Medulla oblongata (tissue), 1 donor: ENCODE measurements at regions not wholly inside any gene's neighbourhood (a gene's known extent, or its start where the extent isn't known, plus 50 kb on each side); places are given as distances from the start of the nearest gene placed in this dataset.

Experiments used
- DNase-seq: peaks from one replicate; pipeline ENCODE4 v3.0.0-alpha.2; 2015; ENCODE audit errors: extremely low spot score

DNA sequence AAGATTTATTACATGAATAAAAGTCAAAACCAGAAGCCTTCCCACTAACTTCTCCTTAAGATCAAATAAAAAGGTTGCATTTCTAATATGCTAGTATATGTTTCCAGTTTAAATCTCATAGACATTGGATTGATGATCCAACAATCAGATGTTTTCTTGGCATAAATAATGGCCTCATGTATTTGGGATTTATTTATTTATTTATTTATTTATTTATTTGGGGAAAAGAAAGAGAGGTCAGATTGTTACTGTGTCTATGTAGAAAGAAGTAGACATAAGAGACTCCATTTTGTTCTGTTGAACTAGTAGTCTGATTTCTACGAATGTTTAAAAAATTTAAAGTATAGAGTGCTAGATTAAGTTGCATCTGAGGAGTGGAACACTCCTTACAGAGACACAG is 422.4 kb downstream of the ADGRL2 start:
- no peak for DNase-seq

DNA sequence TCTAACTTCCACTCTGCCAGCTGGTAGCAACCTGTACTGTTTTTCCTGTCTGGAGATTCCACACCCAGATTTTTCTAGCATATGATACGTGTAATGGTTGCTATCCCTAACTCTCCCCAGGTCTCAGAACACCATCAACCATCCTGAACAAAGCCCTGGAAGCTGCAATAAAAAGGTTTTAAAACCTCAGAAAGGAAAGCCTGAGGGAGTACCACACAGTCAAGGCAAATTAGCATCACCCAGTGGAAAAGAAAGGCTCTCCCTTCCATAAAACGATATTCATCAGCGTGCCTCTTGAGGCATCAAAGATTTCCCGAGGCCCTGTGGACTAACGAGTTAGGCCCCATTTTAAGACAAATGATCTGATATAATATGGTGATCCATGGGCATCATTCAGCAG is 421.0 kb downstream of the ADGRL2 start:
- DNase-seq: no peak

DNA sequence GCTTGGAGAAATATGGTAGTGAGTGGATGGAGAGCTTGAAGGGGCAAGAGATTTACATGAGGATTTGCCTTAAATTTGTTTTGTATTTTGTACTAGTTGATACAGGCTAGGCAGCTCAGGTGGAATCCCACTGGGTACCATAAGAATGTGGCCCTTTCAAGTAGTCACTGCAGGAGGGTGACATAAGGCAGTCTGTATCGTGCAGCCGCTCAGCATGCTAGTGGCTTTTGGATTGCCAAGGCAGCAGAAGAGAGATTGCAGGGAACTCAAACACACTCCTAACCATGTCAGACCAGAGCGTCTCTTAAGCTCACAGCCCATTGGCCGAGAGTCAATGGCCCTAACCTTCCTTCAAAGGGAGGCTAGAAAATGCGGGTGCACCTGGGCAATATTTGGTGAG is 420.0 kb downstream of the ADGRL2 start:
- DNase-seq: no peak

DNA sequence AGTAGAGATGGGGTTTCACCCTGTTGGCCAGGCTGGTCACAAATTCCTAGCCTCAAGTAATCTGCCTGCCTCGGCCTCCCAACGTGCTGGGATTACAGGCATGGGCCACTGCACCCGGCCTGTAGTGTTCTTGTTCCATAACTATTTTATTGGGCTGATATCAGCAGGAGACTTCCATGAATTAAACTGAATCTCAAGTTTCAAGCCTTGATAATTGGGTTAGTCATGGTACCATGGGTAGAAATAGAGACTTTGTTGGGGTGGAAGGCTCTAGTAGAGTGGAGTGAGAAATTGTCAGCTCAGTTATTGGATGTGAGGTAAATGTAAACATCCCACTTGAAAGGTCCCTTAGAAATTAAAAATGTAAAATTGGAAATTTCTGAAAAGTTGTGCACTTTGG is 419.1 kb downstream of the ADGRL2 start:
- DNase-seq: no peak

DNA sequence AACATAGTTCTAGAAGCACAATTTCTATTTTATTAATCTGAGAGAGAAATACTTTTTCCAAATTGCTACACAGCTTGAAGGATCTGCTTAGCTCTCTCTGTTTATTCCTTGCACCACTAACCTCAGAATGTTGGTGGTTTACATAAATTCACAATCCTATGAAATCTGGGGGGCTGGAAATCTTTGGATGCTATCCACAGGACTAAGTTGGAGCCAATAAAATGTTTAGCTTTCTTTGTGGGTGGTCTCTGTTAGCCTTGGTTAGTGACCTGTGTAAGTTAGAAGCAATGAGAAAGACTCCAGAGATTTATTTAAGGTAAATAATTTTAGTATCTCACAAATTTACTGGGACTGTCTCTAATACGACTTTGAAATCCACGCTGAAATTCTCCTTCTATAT is 418.1 kb downstream of the ADGRL2 start:
- DNase-seq: no peak

DNA sequence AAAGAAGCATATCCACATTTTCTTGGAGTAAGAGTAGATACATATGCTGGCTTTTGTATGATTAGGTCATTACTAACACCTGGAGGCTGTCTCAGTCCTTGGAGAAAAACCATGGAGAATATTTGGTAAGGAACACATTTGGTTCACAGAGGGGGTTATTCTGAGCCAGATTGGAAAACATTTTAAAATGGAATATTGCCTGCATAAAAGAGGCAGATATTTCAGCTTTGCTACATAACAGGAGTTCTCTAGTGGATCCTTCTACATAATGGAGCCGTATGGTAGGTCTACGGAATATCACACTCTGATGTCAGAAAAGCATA is 415.1 kb downstream of the ADGRL2 start:
- DNase-seq: no peak

DNA sequence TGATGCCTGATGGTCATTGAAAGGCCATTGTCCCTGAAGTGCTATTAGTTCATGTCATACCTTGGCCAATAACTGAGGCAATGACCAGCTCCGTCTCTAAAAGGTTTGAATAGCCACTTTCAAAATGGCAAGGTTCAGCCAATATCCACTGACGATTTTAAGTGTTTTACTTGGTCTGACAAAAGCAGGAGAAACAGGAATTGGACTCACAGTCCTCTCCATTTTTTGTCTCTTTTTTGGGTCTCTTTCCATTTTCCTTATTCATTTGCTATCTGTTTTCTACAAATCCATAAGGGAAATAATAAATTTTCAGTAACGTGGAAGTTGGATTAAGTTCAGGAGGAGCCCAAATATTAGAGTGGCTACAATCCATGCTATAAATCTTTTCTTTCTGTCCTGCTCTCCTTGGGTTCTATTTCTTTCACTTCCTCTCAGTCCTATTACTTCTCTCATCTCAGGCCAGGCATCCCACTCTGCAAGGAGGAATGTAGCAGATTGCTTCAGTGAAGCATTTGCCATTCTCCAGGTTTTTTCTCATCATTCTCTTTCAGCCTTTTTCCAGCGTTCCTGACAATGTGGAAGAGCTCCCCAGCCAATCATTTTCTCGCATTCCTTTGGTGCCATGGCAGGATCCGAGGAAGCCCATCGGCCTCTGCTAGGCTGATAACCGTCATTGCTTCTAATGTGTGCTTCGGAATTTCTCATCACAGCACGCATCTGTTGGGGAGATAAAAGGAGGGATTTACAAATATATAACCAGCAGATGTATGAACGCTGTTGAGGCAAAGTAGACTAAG is 414.5 kb downstream of the ADGRL2 start:
- no peak for DNase-seq

DNA sequence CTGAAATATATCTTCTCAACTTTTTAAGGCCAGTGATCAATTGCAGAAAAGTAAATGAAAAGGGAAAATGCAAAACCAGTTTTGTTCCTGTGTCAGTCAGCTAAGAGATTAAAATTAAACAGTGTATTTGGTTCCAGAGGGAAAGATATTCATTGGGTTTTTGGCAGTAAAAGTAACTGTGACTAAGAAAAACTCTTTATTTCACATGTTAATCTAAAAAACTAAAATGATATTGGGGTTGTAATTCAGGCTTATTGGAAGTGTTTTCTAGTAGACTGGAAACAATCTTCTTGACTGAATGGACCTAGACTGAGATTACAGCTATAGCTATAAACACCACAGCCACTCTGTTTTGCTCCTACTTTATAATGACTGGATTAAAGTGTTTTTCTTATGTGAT is 413.9 kb downstream of the ADGRL2 start:
- DNase-seq: no peak

DNA sequence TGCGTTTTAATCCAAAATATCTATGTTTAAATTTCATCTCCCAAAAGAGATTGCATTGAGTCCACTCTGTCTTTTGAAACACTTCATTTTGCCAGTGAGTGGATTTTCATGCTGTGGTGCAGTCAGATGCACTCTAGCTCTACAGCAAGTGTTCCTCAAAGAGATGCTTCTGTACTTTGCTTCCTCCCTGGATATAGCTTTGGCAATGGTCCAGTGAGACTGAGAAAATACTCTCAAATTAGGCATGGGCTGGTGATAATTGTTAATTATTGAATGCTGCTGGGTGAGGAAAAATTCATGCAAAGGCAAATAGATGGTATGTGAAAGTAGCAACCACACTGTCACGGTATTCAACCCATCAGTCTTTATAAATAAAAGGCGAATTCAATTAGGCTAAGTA is 396.9 kb downstream of the ADGRL2 start:
- DNase-seq: no peak

DNA sequence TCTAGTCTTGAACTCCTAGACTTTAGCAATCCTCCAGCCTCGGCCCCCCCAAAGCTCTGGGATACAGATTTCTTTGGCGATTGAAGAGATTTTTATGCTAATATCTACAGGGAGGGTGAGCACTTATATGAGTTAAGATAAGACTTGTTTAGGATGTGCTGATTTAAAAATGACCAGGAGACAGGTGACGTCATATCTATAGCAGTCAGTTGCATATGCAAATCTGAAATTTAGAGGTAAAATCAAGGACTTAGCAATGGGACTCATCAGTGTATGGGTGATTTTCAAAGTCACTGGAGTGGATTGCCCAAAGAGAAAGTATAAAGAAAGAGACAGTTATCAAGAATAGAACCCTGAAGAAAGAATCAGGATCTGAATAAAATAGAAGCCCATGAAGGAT is 394.5 kb downstream of the ADGRL2 start:
- DNase-seq: no peak

DNA sequence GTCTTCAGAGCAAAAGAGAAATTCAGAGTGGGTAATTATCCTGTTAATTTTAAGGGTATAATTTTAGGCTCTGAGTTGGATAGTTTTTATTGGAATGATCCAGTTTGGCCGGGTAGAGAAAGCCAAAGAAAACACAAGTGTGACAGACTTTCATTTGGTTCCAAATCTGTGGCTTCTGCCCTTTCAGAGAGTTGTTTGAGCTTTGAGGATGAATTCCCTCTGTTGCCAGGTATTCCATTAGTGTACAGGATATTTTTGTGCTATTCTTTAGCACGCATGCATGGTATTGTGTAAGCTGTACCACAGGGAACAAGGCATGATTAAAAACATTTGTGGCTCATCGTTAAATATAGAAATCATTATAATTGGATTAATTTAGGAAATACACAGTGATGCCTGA is 384.4 kb downstream of the ADGRL2 start:
- DNase-seq: no peak

DNA sequence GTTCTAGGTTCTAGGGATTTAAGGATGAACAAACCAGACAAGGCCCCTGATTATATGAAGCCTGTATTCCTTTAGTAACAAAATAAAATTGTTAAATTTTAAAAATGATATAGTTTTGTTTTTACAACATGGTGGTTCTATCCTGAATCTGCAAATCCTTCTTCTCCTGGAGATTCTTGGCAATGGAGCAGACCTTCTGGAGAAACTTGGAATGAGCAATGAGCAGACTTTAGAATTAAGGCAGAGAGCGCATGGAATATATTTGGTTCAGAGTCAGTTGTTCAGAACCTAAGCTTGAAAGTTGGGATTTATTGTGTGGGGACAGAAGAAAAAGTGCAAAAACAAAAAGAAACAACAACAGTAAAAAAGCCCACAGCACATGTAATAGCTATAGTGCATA is 381.1 kb downstream of the ADGRL2 start:
- DNase-seq: no peak

DNA sequence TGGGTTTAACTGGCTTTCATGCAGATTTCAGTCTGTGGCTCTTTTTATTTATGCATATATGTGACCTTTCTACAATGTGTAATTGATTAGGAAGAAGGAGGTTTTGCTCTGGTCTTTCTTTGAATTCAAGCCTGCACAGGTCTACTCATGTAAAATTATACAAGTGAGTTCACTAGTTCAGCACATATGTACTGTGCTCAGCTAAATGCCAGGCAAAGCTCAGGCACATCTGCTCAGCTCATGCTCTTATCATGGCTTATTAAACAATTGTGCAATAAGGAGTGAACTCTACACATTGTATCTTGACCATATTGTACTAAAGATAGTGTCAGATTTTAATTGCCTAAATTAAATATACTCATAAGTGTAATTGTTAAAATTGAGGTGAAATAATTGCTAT is 378.4 kb downstream of the ADGRL2 start:
- no peak for DNase-seq

DNA sequence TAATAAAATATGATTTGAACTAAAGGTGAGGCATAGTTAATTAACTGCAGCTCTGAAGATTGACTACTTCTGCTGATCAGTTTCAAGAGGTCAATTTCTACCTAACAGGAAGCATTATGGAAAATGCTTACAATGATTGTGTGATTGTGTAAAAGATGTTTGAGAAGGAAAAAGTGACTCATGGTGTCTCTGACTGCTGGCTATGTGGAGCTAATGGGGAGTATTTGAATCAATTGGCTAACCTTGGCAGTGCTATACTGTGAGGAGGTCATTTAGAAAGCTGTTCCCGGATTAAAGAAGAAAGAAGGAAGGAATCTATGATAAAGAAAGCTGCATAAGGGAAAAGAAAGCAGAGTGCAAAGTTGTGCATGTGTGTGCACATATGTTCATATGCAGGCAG is 376.5 kb downstream of the ADGRL2 start:
- DNase-seq: no peak

DNA sequence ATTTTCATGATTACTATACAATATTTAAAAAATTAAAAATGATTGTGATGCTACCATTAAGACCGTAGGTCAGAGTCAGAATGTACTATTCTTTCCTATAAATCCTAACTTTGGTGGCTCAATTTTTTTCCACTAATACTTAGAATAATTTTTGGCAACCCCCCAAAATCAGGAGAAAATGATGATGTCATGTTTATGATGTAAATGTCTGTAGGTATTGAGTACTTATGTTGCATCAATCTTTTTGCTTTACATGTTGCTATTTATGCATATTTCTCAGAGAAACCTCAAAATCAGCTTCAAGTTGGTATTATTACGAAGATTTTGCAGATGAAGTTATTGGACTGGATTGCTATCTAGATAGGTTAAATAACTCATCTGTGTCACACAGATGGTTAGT is 371.2 kb downstream of the ADGRL2 start:
- DNase-seq: no peak

DNA sequence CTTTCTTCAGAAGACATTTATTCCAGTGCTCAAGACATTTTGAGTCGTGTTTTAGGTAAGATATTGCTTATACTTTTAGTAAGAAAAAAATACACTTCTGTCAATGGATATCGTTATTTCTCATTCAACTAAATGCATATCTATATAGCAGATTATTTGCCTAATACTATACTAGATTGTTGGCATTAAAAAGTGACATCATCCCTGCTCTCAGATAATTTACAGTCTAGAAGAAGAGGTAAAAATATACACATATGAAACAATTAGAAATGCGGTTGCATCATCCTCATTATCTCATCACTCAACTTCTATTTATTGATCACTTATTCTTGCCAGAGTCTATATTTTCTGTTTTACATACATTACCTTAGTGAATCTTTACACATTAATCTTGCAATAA is 367.7 kb downstream of the ADGRL2 start:
- DNase-seq: no peak

DNA sequence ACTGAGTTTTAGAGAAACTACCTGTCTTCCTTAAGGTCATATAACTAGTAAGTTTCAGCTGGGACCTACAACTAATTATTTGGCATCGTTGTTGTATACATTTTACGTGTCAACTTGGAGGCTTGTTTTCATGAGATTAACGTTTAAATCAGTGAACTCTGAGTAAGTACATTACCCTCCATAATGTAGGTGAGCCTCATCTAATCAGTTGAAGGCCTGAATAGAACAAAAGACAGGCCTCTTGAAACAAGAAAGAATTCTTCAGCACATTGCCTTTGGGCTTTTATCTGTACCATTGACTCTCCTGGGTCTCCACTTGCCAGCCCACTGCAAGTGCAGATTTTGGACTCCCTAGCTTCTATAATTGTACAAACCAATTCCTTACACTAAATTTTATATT is 364.6 kb downstream of the ADGRL2 start:
- DNase-seq: no peak

DNA sequence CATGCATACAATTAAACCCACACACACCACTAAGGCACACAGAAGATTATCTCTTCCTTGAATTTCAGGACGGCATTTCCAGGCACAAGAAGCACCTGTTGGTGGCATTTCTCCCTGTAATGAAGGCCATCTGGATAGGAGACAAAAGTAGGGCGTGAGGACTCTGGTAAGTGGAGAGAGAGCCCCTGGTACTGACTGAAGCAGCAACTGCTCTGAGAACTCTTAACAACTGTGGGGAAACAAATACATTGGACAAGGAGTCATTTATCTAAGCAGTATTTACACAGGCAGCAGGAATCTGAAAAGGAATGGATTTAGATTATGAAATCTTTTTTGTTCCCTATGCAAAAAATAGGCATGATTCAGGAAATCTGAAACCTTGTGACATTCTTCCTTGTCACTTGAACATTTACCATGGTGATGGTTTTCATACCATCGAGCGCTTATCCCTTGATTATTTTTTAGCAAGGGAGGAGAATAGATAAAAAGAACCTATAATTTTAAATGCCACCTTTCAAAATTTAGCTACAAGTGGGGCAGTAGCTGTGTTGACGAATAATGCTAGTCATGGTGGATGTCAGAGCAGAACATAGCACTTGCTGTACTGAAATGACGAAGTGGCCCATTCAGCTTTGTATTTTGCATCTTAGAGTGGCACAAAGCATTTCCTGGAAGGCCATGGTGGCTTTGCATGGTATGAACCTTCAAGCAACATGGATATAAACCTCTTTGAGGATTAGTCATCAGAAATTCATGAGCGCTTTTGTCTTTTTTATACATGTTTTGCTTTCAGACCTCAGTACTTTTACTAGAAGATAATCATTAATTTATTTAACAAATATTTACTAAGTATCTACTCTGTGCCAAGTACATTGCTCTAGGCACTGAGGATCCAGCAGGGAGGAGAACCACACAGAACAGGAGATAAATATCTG is 362.0 kb downstream of the ADGRL2 start:
- DNase-seq: no peak

DNA sequence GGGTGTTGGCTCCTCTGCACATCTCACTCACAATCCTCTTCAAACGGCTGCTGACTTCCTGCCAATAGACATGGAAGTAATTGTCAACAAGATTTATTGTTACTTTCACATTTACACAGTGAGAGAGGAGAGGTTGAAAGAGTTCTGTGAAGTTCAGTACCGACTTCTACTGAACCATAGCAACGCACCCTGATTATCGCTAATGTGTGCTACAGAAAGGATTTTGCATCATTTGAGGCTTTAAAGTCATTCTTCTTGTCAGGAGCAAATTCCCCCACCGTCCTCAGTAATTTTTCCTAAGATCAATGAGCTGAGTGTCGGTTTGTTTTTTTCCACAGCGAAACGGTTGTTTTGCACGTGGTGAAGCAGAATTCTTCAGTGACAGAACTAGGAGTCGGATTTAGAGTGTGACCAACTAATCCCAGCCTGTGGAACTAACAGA is 361.0 kb downstream of the ADGRL2 start:
- DNase-seq: peak; percentile 37

DNA sequence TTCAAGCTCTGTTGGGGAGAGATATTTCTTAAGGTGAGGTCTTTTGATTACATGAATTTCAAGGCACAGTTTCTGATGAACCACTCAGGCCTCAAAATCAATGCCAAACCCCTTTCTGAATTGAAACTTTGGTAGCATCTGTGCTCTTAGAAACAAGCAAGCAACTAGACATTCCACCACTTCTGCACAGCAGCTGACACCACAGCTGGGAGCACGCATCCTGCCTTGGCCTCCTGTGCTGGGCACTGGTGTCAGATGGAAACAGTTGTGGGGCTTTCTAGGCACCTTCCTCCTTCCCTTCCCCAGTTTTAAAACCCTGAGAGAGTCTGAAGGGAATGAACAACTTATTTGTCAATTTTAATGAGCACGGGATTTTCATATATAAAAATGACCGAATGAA is 360.2 kb downstream of the ADGRL2 start:
- DNase-seq: no peak

DNA sequence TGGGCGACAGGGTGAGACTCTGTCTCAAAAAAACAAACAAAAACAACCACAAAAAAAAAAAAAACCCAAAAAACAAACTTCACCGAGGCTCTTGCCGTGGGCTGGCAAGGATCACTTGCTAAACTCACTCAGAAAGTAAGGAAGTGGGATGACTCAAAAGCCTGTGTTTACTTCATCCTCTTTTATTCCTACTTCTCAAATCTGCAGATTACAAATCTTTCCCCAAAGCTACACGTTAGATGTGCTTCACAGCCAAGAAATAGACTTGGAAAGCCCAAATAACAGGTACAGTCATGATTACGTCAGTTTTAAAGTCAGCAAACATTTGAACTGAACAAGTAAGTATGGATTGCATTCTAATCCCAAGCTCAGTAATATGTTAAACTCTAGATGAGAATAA is 359.3 kb downstream of the ADGRL2 start:
- no peak for DNase-seq

DNA sequence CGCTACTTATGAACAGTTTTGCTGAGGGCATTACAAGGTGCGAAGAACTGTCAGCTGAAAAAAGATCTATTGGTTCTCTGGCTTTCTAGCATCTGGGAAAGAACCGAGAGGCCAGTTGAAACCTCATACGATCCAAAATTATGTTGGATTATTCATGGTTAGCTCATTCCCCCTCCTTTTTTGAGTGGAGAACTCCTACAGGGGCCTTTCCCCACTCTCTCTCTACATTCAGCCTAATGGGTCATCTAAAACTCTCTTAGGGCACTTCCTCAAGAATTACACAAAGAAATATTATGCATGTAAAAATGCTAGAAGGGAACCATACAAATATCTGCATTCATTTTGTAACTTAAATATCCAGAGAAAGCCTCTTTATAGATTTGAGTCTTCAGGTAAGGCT is 358.2 kb downstream of the ADGRL2 start:
- DNase-seq: no peak
